Hepatic stellate cell (primary cell): ENCODE measurements at regions not wholly inside any gene's neighbourhood (a gene's known extent, or its start where the extent isn't known, plus 50 kb on each side); places are given as distances from the start of the nearest gene placed in this dataset.
"Not testable (repeated sequence)": the region's sequence is repeated elsewhere in the genome, so short reads cannot be mapped to it uniquely, and the experiment has no call there.

Experiments used
- DNase-seq: peaks from one replicate; pipeline ENCODE4 v3.0.0; 2011; ENCODE audit warnings: low spot score

- DNase-seq = no peak
Measured at GRCh38 chr6:91895599-91896285, 1308.9 kb upstream of the MAP3K7 start.

DNA sequence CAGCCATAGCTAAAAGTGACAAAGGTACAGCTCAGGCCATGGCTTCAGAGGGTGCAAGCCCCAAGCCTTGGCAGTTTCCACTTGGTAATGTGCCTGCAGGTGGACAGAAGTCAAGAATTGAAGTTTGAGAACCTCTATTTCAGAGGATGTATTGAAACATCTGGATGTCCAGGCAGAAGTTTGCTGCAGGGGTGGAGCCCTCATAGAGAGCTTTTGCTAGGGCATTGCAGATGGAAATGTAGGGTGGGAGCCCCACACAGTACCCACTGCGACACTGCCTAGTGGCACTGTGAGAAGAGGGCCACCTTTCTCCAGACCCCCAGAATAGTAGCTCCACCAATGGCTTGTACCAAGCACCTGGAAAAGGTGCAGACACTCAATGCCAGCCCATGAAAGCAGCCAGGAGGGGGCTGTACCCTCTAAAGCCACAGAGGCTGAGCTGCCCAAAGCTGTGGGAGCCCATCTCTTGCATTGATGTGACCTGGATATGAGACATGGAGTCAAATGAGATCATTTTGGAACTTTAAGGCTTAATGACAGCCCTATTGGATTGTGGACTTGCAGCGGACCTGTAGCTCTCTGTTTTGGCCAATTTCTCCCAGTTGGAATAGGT is 1299.4 kb upstream of the MAP3K7 start:
- no peak for DNase-seq

GRCh38 chr6:91881791-91882190 is 1294.9 kb upstream of the MAP3K7 start:
- not testable (repeated sequence) for DNase-seq

GRCh38 chr6:91879386-91879995 is 1292.6 kb upstream of the MAP3K7 start:
- no peak for DNase-seq

GRCh38 chr6:91877994-91878393 is 1291.1 kb upstream of the MAP3K7 start:
- no peak for DNase-seq

GRCh38 chr6:91874971-91875370 is 1288.1 kb upstream of the MAP3K7 start:
- no peak for DNase-seq

DNA sequence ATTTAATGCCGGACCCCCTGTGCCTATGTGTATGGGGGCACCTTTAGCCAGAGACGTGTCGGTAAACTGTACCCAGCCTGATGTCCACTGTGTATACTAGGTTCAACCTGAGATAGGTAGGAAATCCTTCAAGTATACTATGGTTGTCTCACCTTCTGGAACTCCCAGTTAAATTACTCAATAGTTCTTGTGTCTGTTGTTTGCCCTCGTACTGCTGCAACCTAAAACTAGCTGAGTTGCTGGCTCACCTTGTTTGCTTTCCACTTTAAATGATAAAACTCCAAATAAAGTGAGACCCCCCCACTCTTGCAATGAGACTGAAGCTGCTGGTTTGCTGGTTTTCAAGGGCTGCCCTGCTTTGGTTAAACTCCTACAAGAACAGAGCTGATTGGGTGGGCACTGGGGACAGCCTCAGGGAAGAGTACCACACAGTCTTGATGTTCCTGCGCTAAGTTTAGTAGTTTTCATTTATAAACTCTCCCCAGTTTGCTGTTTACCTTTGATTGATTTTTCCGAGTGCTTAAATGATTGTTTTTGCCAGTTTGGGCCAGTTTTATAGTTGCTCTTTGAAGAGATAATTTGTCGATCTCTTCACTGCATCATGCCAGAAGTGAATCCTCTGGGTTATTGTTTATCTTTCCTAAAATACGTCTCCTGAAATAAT is 1281.8 kb upstream of the MAP3K7 start:
- DNase-seq = no peak

DNA sequence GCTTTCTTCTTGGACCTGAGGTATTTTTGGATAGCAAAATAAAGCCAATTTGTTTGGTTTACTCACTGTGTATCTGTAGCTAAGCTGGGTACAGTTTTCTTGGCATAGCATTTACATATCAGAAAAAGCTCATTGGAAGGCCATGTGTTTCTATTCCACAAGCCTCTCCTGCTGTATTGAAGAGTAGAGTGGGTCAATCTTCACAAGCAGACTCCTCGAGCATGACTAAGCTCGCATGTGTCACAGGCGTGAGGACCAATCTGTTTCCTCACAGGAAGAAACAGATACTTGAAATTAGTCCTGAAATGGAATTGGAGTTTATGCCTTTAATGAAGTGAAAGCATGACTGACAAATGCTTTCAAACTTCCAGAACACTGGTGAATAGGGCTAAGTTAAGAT is 1279.0 kb upstream of the MAP3K7 start:
- DNase-seq = no peak

- no peak for DNase-seq
Measured at GRCh38 chr6:91864911-91865310, 1278.0 kb upstream of the MAP3K7 start.

DNA sequence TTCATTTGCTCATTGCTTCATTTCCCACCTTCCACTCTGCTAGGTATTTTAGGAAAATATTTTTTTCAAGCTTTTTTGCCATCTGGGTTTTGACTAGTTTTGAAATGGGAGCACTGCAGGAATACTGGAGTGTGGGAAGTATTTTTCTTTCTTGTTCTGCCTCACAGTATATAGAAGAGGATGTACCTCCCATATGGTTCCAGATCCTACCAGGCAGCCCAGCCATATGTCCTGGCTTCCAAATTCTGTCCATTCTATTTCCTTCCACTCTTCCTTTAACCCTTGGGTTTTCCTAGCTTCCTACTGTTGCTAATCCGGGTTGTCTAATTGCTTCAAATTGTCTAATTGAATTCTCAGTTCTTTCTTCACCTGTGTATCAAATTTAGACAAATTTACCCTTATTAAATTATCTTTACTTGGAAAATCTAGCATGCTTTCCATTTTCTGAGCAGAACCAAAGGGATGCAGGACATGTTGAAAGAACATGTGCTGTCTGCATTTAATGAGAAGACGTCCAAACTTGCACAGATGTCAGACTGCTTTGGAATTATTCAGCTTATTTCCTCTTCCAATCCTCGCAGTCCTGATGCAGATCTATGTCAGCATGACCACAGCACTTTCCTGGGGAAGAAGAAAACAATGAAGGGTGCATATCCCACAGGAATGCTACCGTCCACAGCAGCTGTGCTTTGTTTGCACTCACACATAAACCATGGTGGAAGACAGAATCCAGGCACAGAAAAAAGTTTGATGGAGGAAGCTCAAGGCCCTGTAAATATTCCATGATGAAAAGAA is 1273.9 kb upstream of the MAP3K7 start:
- no peak for DNase-seq

DNA sequence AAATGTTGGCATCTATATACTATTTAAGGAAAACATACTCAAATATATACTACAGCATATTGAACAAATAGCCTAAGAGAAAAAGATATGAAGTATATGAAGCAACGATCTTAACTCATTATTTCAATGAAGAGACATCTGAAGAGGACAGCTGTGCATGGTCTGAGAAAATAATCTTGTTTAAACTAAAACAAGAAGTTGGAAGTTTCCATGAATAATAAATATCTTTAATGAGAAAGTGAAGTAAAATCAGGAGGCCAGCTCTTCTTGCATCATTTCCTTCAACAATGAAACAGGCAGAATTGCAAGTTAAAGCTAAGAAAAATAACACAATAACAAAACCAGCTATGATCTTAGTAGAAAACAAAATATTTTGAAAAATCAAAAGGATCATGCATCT is 1265.4 kb upstream of the MAP3K7 start:
- no peak for DNase-seq

DNA sequence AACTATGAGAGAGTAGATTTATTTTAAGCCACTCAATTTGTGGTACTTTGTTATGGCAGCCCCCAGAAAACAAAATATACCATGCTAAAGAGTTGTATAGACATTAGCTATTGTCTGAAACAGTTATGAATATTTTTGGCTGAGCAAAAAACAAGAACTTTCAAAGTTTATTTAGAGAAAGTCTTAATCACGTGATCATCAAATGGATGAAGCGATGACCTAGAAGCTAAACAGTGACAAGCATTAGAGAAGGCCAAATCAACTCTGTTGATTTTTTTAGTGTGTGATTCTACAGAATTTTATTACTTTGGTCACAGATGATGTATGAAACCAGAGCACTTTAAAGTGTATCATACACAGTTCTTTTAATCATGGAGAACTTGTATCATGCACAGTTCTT is 1247.9 kb upstream of the MAP3K7 start:
- no peak for DNase-seq

- DNase-seq = no peak
Measured at GRCh38 chr6:91827151-91827550, 1240.3 kb upstream of the MAP3K7 start.

DNA sequence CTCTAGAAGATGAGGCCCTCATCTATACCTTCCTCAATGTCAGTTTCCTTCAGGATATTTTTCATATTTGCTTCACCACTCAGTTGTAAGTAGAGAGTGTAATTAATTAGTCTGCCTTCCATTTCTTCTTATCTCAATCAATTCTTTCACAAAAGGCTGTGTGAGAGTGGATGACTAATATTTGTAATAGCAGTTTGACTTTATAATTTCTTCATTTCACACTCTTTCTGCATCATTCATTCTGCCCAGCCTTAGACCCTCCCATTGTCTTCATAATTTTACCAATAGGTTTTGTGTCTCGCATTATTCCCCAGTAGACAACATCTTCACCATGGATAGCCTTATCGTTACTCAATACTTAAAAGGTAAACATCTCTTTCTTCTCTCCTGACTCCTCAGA is 1239.3 kb upstream of the MAP3K7 start:
- DNase-seq = no peak

DNA sequence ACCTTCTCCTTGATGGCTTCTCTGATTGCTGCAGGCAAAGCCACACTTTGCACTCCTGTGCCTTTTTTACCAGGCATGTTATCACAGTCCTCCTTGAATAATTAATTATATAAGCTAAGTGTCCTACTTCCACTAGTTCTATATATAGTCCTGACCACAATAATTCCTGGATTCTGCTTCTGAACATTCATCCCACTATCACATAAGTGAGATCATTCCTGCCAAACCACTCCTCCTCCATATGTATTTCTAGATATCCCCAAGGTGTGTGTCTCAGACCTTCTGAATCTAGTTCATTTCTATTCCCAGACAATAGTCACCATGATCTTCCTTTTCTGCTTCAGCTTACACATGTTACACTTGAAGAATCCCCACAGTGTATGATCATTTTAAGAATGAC is 1237.5 kb upstream of the MAP3K7 start:
- no peak for DNase-seq

- DNase-seq = no peak
Measured at GRCh38 chr6:91822581-91822980, 1235.7 kb upstream of the MAP3K7 start.

- DNase-seq = no peak
Measured at GRCh38 chr6:91816335-91816734, 1229.5 kb upstream of the MAP3K7 start.

DNA sequence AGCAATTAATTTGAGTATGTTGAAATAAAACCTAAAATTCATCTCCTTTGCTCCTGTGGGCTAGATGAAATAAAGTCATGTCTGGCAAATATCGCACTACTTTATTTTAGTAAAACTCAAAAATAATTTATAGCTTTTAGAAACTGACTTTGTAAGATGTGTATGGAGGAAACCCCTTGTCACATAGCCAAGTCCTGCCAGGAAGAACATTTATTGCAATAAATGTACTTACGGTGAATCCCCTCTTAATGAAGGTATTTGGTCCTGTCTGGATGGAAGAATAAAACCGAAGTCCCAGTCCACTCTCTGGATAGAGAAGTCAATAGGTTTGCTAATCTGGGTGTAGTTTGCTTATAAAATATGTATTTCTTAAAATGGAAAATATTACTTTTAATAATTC is 1226.8 kb upstream of the MAP3K7 start:
- no peak for DNase-seq

GRCh38 chr6:91812596-91813274 is 1225.9 kb upstream of the MAP3K7 start:
- DNase-seq = no peak

GRCh38 chr6:91804981-91805380 is 1218.1 kb upstream of the MAP3K7 start:
- no peak for DNase-seq

- no peak for DNase-seq
Measured at GRCh38 chr6:91802431-91802830, 1215.6 kb upstream of the MAP3K7 start.

DNA sequence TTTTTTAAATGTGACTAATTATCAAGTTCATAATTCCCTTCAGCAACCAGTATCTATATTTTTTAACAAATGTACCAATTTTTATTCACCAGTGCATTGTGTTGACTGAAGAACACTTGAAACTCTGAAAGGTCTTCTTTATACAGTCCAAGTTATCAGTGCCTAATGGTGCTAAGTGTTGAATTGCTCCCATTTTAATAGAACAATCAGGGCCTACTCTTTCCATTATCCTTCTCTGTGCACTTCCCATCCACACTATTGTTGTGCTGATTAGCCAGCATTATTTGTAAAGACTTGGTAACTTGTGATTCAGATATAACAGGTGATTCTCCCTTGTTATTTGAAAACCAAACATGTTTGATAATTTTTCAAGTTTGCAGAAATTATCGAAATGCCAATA is 1209.7 kb upstream of the MAP3K7 start:
- no peak for DNase-seq
